HFF-Myc (cell line): ENCODE measurements at regions not wholly inside any gene's neighbourhood (a gene's known extent, or its start where the extent isn't known, plus 50 kb on each side); places are given as distances from the start of the nearest gene placed in this dataset.

Experiments used
- DNase-seq: peaks from one replicate; pipeline ENCODE4 v3.0.0-alpha.2; 2011; ENCODE audit warnings: low read depth; ENCODE audit errors: extremely low read depth
- H3K4me3 ChIP-seq: replicated peaks from 2 replicates; pipeline ENCODE4 v1.5.1; 2011; ENCODE audit warnings: low read depth, mild to moderate bottlenecking, control low read depth, low read length
- TF ChIP-seq, protein P1 (sequence below): IDR thresholded peaks from 2 replicates; pipeline ENCODE4 v1.5.1; 2012; ENCODE audit warnings: mild to moderate bottlenecking, low read depth, low read length, control low read depth; ENCODE audit errors: missing control alignments

DNA sequence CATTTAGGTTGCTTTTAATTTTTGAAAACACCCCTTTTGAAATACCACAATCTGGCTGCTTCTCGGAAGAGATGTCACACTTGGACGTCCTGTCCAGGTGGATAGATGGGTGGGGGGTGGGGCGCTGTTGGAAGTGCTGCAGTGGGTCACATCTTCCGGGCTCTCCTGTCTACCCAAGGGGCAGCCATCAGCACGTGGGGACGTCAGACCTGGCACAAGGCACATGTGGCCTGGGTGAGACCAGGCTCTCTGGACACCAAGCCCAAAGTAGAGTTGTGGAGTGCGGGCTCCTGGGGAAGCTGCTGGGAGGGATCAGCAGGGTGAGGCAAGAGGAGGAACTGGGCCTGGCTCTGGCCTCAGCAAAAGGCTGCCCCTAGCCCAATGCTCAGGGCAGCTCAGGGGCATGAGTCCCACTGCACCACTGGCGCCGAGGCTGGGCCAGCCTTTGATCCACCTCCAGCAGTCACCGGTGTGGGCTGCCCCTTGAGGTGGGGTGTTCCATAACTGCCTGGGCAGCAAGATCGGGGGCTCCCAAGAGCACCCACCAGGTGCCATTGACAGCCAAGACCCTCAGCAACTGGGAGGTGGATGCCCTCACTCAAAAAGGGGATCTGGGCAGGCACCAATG is 68.6 kb upstream of the CCND1 start:
- no peak overlapping the region for H3K4me3 ChIP-seq
- TF ChIP-seq, protein P1, sequence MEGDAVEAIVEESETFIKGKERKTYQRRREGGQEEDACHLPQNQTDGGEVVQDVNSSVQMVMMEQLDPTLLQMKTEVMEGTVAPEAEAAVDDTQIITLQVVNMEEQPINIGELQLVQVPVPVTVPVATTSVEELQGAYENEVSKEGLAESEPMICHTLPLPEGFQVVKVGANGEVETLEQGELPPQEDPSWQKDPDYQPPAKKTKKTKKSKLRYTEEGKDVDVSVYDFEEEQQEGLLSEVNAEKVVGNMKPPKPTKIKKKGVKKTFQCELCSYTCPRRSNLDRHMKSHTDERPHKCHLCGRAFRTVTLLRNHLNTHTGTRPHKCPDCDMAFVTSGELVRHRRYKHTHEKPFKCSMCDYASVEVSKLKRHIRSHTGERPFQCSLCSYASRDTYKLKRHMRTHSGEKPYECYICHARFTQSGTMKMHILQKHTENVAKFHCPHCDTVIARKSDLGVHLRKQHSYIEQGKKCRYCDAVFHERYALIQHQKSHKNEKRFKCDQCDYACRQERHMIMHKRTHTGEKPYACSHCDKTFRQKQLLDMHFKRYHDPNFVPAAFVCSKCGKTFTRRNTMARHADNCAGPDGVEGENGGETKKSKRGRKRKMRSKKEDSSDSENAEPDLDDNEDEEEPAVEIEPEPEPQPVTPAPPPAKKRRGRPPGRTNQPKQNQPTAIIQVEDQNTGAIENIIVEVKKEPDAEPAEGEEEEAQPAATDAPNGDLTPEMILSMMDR: no peak
- DNase-seq: no peak

DNA sequence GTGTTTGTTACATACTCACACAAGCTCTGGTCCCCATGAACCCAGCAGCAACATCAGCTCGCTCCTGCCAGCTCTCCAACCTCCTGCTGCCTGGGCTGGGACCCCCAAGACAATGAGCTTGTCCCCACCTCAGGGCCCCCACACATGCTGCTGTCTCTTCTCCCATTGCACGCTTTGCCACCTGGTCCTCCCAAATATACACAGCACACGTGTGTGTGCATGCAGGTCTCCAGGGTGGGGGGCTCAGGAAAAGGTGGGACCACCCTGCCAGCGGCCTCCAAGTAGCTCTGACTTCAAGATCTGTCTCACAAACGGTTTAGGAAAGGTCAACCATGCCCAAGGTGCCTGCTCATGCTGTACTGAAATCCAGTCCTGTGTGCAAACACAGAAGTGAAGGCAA is 68.1 kb upstream of the CCND1 start:
- TF ChIP-seq, protein P1: no peak
- no peak overlapping the region for H3K4me3 ChIP-seq
- DNase-seq: no peak

DNA sequence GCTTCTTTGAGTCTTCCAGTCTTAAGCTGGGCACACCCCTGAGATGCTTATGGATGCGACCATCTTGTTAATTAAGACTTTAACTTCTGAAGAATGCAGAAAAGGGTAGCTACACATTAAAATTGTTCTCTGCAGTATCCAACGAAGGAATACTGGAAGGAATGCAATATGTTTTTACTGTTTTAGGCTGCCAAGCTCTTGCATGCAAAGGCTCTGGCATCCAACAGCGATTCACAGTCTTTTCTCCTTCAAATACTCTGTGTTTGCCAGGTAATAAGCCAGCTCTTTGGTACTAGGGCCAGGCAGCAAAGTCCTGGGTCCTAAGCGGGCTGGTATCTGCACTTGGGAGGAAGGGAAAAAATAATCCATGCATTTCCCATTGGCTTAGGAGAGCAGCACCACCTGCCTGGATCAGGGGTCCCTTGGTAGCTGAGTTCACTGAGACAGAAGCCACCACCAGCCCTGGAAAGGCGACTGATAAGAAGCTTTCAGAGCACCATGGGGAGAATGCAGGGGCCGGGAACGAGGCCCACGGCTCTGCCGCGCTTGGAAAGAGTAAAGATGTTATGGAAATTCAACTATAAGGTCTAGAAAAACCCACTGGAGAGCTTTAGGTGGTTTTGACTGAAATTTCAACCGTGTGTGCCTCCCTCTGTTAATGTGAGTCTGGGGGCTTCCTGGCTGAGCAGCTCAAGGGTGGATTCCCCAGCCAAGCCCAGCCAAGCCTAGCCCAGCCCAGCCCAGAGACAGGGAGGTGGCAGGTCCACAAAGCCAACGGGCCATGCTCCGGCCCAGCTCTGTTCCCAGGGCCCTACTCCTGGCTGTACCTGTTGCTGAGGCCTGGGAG is 67.0 kb upstream of the CCND1 start:
- H3K4me3 ChIP-seq: no peak overlapping the region
- TF ChIP-seq, protein P1: no peak
- DNase-seq: no peak

DNA sequence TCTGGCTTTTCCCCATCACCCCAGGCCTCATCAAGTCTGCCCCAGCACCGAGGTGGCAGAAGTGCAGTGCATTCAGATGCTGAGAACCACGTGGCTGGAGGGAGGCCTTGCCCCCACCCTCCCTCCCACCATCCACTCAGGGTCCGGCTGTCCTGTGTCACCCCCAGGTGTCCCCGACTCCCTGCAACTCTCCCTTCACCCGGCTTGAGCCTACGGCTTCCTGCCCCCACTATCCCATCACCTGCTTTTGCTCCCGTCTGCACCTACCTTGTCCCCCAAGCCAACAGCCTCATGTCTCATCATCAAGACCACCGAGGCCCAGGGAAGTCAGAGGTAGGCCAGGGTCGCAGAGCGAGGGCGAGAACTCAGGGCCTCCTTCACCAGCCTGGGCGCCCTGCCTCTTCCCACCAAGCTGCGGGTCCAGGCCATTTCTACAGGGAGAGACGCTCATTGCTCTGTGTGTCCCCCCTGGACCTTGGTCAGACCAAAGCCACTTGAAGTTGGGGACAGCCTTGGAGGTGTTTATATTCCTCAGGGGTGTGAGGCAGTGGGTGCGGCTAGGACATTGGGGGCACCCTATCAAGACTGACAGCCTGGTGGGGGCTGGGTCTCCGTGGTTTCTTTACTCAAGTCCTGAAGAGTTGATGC is 66.2 kb upstream of the CCND1 start:
- no peak for DNase-seq
- TF ChIP-seq, protein P1: no peak
- H3K4me3 ChIP-seq: no peak overlapping the region

DNA sequence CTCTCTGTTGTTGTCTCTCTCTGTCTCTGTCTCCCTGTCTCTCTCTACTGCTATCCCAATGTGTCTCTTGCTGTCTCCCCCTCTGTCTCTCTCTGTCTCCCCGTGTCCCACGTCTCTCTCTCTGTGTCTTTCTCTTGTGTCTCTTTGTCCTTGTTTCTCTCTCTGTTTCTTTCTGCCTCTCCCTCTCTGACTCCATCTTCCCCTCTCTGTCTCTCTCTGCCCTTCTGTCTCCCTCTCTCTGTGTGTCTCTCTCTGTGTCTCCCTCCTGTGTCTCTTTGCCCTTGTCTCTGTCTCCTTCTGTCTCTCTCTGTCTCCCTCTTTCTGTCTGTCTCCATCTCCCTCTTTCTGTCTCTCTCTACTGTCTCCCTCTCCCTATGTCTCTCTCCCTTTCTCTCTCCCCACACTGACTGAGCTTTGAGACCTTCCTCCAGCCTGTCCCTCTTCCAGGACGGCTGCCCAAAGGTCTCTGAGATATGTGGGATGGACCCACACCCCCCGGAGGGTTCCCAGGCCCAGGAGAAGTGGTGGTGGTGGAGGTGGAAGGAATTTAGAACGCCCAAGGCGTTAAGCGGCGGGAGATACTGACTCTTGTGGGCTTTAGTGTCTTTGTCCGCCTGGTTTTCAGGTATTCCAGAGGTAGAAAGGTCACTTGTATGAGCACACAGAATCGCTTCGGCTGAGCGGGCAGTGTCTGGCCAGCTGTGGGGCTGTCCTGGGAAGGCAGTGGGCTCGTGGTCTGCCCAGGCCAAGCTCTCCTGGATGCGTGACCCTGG is 65.5 kb upstream of the CCND1 start:
- no peak overlapping the region for H3K4me3 ChIP-seq
- TF ChIP-seq, protein P1: no peak
- no peak for DNase-seq

DNA sequence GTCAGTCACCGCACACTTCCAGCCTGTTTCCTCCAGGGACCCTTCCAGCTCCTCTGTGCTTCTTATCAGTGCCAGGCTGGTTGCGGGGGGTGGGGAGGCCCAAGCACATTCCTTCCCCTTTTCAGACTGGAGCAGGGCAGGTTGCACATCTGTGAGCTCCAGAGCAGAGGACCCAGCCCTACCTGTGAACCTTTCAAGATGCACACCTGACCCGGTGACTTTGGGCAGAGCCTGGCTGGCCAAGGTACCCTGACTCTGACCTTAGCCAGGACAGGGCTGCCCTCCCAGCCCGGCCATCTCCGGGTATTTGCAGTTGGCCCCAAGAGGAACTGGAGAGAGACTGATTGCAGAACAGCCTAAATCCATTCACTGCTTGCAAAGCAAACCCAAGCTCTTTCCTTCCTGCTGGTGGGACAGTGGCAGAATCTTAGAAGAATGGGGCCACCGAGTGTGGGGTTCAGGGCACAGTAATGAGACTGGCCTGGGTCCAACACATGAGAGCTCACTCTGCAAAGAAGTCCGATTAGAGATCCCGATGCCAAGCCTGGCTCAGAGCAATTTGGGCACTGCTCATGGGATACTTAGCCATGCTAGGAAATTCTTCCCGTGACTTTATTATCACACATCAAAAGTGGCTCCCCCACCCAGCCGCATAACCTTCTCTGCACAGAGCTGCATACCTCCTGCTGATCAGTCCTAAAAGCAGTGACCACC is 64.7 kb upstream of the CCND1 start:
- no peak overlapping the region for H3K4me3 ChIP-seq
- no peak for DNase-seq
- TF ChIP-seq, protein P1: no peak
